ENCODE measurements at regions not wholly inside any gene's neighbourhood (a gene's known extent, or its start where the extent isn't known, plus 50 kb on each side); places are given as distances from the start of the nearest gene placed in this dataset.

GRCh38 chr13:34730961-34731360 lies 211.1 kb upstream of the NBEA start:
- DNase-seq = no peak
- TF ChIP-seq EZH2 (IDR thresholded peaks at IDR 0.05; ENCODE audit: low read depth) (no peak), CTCF (conservative IDR thresholded peaks at IDR 0.05) (no peak)
- intact Hi-C loops (cut with micrococcal nuclease; ENCODE audit: unreplicated experiment) = no loop called here
- no peak overlapping the region for H3K27ac ChIP-seq
- ChIA-PET POLR2A (ENCODE audit: unreplicated experiment) (no interaction called here), CTCF (no interaction called here)
- H3K4me3 ChIP-seq = no peak overlapping the region
- no peaks in the 10 kb centered on the region for H3K36me3 ChIP-seq (ENCODE audit: low read depth)
- H3F3A ChIP-seq (ENCODE audit: insufficient read depth, low read depth) = no peaks in the 10 kb centered on the region
- H3K27me3 ChIP-seq (ENCODE audit: insufficient read depth, low read depth) = no peaks in the 10 kb centered on the region
- no peaks in the 10 kb centered on the region for H4K20me1 ChIP-seq (ENCODE audit: insufficient read depth)
- BruUV-seq (replicated peaks) = no TSS peak
- H3K9me3 ChIP-seq (ENCODE audit: insufficient read depth, low read depth) = no peaks in the 10 kb centered on the region
- H3K79me2 ChIP-seq (ENCODE audit: low read depth) = no peaks in the 10 kb centered on the region
- H3K4me2 ChIP-seq = no peak overlapping the region
- no peaks in the 10 kb centered on the region for H3K4me1 ChIP-seq (replicated peaks; ENCODE audit: insufficient read depth)
- no peaks in the 10 kb centered on the region for H3K9me2 ChIP-seq (ENCODE audit: insufficient read depth)
- no peak overlapping the region for H2AFZ ChIP-seq

- Histone ChIP-seq H2AFZ (no peak overlapping the region), H3K9me3 (ENCODE audit: insufficient read depth, low read depth) (no peaks in the 10 kb centered on the region), H3K27me3 (ENCODE audit: insufficient read depth, low read depth) (no peaks in the 10 kb centered on the region), H3K79me2 (ENCODE audit: low read depth) (no peaks in the 10 kb centered on the region), H3K27ac (no peak overlapping the region), H4K20me1 (ENCODE audit: insufficient read depth) (no peaks in the 10 kb centered on the region), H3K4me3 (no peak overlapping the region), H3K4me2 (no peak overlapping the region), H3K9me2 (ENCODE audit: insufficient read depth) (no peaks in the 10 kb centered on the region), H3K4me1 (replicated peaks; ENCODE audit: insufficient read depth) (no peaks in the 10 kb centered on the region), H3F3A (ENCODE audit: insufficient read depth, low read depth) (no peaks in the 10 kb centered on the region), H3K36me3 (ENCODE audit: low read depth) (no peaks in the 10 kb centered on the region)
- ChIA-PET POLR2A (ENCODE audit: unreplicated experiment) (no interaction called here), CTCF (no interaction called here)
- no peak for DNase-seq
- intact Hi-C loops (cut with micrococcal nuclease; ENCODE audit: unreplicated experiment) = no loop called here
- TF ChIP-seq CTCF (conservative IDR thresholded peaks at IDR 0.05) = no peak
- TF ChIP-seq EZH2 (IDR thresholded peaks at IDR 0.05; ENCODE audit: low read depth) = no peak
- no TSS peak for BruUV-seq (replicated peaks)
Observed at GRCh38 chr13:34731486-34731885, 210.6 kb upstream of the NBEA start.

GRCh38 chr13:34733721-34734120 lies 208.3 kb upstream of the NBEA start:
- Histone ChIP-seq H2AFZ (no peak overlapping the region), H3K4me2 (no peak overlapping the region), H3K27ac (no peak overlapping the region), H3K27me3 (ENCODE audit: insufficient read depth, low read depth) (no peaks in the 10 kb centered on the region), H3F3A (ENCODE audit: insufficient read depth, low read depth) (no peaks in the 10 kb centered on the region), H3K4me3 (no peak overlapping the region), H3K79me2 (ENCODE audit: low read depth) (no peaks in the 10 kb centered on the region), H4K20me1 (ENCODE audit: insufficient read depth) (no peaks in the 10 kb centered on the region), H3K4me1 (replicated peaks; ENCODE audit: insufficient read depth) (no peaks in the 10 kb centered on the region), H3K9me3 (ENCODE audit: insufficient read depth, low read depth) (no peaks in the 10 kb centered on the region), H3K9me2 (ENCODE audit: insufficient read depth) (no peaks in the 10 kb centered on the region), H3K36me3 (ENCODE audit: low read depth) (no peaks in the 10 kb centered on the region)
- no peak for DNase-seq
- TF ChIP-seq CTCF (conservative IDR thresholded peaks at IDR 0.05) = no peak
- TF ChIP-seq EZH2 (IDR thresholded peaks at IDR 0.05; ENCODE audit: low read depth) = no peak
- intact Hi-C loops (cut with micrococcal nuclease; ENCODE audit: unreplicated experiment) = no loop called here
- BruUV-seq (replicated peaks) = no TSS peak
- POLR2A ChIA-PET (ENCODE audit: unreplicated experiment) = no interaction called here
- CTCF ChIA-PET = no interaction called here
